H1 (cell line): ENCODE measurements at regions not wholly inside any gene's neighbourhood (a gene's known extent, or its start where the extent isn't known, plus 50 kb on each side); places are given as distances from the start of the nearest gene placed in this dataset.

Experiments
- CTCF ChIA-PET: fragments of 300-600 bp; sonication (Branson Sonifier 250); formaldehyde crosslinking; loops from one replicate; lab custom pipeline; 2021; ENCODE audit not compliant: partially characterized antibody; lab: Charles Lee
- POLR2A ChIA-PET: fragments of 300-600 bp; sonication (Branson Sonifier 250); formaldehyde crosslinking; loops from one replicate; lab custom pipeline; 2021; ENCODE audit warnings: inconsistent platforms; ENCODE audit not compliant: partially characterized antibody; lab: Charles Lee
- DNase-seq, 2 experiments: peaks; one replicate each; pipeline versions ENCODE4 v3.0.0 to v3.0.0-alpha.2; 2010 to 2022; ENCODE audit warnings: low spot score in 2 of 2, low read depth in 1 of 2, mixed read lengths in 1 of 2
- FAIRE-seq: peaks from 2 replicates; lab custom pipeline; 2011; peaks lifted over from hg19 to GRCh38; lab: Jason Lieb, UNC
- H2AFZ ChIP-seq: 2 replicates; pipeline ENCODE4 v1.8.1; 2012; ENCODE audit warnings: low read length, inconsistent platforms
- H2AK5ac ChIP-seq: 2 replicates; pipeline ENCODE4 v1.6.1; 2013; ENCODE audit warnings: low read depth, low read length
- H2BK120ac ChIP-seq: replicated peaks from 2 replicates; pipeline ENCODE3; 2013; ENCODE audit warnings: low read depth, low read length, inconsistent platforms
- H2BK12ac ChIP-seq: 2 replicates; pipeline ENCODE4 v1.6.1; 2013; ENCODE audit warnings: low read depth, low read length
- H2BK15ac ChIP-seq: 2 replicates; pipeline ENCODE4 v1.6.1; 2013; ENCODE audit warnings: low read length
- H2BK20ac ChIP-seq: 2 replicates; pipeline ENCODE4 v1.6.1; 2013; ENCODE audit warnings: low read length
- H2BK5ac ChIP-seq: 2 replicates; pipeline ENCODE4 v1.6.1; 2013; ENCODE audit warnings: low read depth, low read length
- H3K14ac ChIP-seq: 2 replicates; pipeline ENCODE4 v1.6.1; 2013; ENCODE audit warnings: inconsistent platforms; ENCODE audit not compliant: insufficient read length
- H3K18ac ChIP-seq: 2 replicates; pipeline ENCODE4 v1.6.1; 2013; ENCODE audit warnings: low read length; ENCODE audit errors: extremely low read depth
- H3K23ac ChIP-seq: 2 replicates; pipeline ENCODE4 v1.6.1; 2013; ENCODE audit warnings: inconsistent platforms; ENCODE audit not compliant: insufficient read length
- H3K23me2 ChIP-seq: 2 replicates; pipeline ENCODE4 v1.6.1; 2013; ENCODE audit warnings: low read depth, low read length
- H3K27ac ChIP-seq: 2 replicates; pipeline ENCODE4 v1.6.1; 2011; ENCODE audit warnings: low read depth, low read length, inconsistent platforms
- H3K27me3 ChIP-seq, 4 experiments: replicated peaks in 1 of 4; 1 replicate in 1 of 4; 2 replicates in 3 of 4; pipeline versions ENCODE4 v1.6.1 to v1.8.1; 2011 to 2013; ENCODE audit warnings: low read length in 3 of 4, mild to moderate bottlenecking in 3 of 4, inconsistent platforms in 2 of 4, mixed read lengths in 2 of 4, moderate library complexity in 1 of 4; ENCODE audit not compliant: control insufficient read depth in 3 of 4, insufficient read depth in 3 of 4; ENCODE audit errors: extremely low read depth in 1 of 4
- H3K36me3 ChIP-seq, 4 experiments: 2 replicates each; pipeline versions ENCODE4 v1.6.1 to v1.8.1; 2011 to 2013; ENCODE audit warnings: mild to moderate bottlenecking in 4 of 4, low read length in 3 of 4, moderate library complexity in 2 of 4, control low read depth in 1 of 4, inconsistent platforms in 1 of 4; ENCODE audit not compliant: insufficient read depth in 4 of 4, control insufficient read depth in 2 of 4
- H3K4ac ChIP-seq: replicated peaks from 2 replicates; pipeline ENCODE3; 2013; ENCODE audit warnings: low read length, low read depth, mixed read lengths, inconsistent platforms; ENCODE audit not compliant: insufficient read length
- H3K4me1 ChIP-seq, 4 experiments: replicated peaks in 1 of 4; 1 replicate in 1 of 4; 2 replicates in 3 of 4; pipeline versions ENCODE4 v1.6.1 to v1.8.1; 2011 to 2013; ENCODE audit warnings: low read length in 3 of 4, inconsistent platforms in 2 of 4, mixed read lengths in 1 of 4; ENCODE audit not compliant: insufficient read depth in 4 of 4, control insufficient read depth in 3 of 4
- H3K4me2 ChIP-seq, 2 experiments: 2 replicates each; pipeline versions ENCODE4 v1.6.1 to v1.8.1; 2011 to 2013; ENCODE audit warnings: low read depth in 2 of 2, low read length in 2 of 2, control low read depth in 1 of 2, inconsistent platforms in 1 of 2, mild to moderate bottlenecking in 1 of 2; ENCODE audit not compliant: insufficient read depth in 1 of 2
- H3K4me3 ChIP-seq, 4 experiments: fragments of 200-600, 300-600 bp in 1 of 4; sonication (generic), shearing (Covaris generic), sonication (Bioruptor Twin) in 1 of 4; 2 replicates each; pipeline versions ENCODE4 v1.5.1 to v1.8.1; 2011 to 2016; ENCODE audit warnings: low read length in 4 of 4, low read depth in 3 of 4, control low read depth in 2 of 4, inconsistent platforms in 2 of 4, mild to moderate bottlenecking in 2 of 4, mixed read lengths in 1 of 4, moderate library complexity in 1 of 4; ENCODE audit not compliant: insufficient read depth in 2 of 4; ENCODE audit errors: extremely low read depth in 1 of 4
- H3K56ac ChIP-seq: replicated peaks from 2 replicates; pipeline ENCODE3; 2013; ENCODE audit warnings: low read depth, mild to moderate bottlenecking, mixed read lengths, low read length, inconsistent platforms; ENCODE audit not compliant: insufficient read length
- H3K79me1 ChIP-seq: 2 replicates; pipeline ENCODE4 v1.6.1; 2013; ENCODE audit warnings: low read depth, low read length, control low read depth
- H3K79me2 ChIP-seq, 2 experiments: 2 replicates each; pipeline versions ENCODE4 v1.6.1 to v1.8.1; 2012 to 2013; ENCODE audit warnings: low read length in 2 of 2, mild to moderate bottlenecking in 2 of 2, inconsistent platforms in 1 of 2; ENCODE audit not compliant: insufficient read depth in 2 of 2, control insufficient read depth in 1 of 2
- H3K9ac ChIP-seq, 4 experiments: replicated peaks in 1 of 4; 1 replicate in 1 of 4; 2 replicates in 3 of 4; pipeline versions ENCODE4 v1.6.1 to v1.8.1; 2011 to 2013; ENCODE audit warnings: low read depth in 3 of 4, low read length in 3 of 4, control low read depth in 2 of 4, mild to moderate bottlenecking in 2 of 4, moderate library complexity in 2 of 4, inconsistent platforms in 1 of 4; ENCODE audit errors: extremely low read depth in 1 of 4
- H3K9me3 ChIP-seq, 2 experiments: 2 replicates each; pipeline versions ENCODE4 v1.6.1 to v1.8.1; 2012 to 2013; ENCODE audit warnings: mild to moderate bottlenecking in 2 of 2, moderate library complexity in 2 of 2, control low read depth in 1 of 2, inconsistent platforms in 1 of 2, low read depth in 1 of 2, low read length in 1 of 2, mixed read lengths in 1 of 2; ENCODE audit not compliant: insufficient read depth in 2 of 2
- H4K20me1 ChIP-seq, 2 experiments: replicated peaks in 1 of 2; 2 replicates each; pipeline versions ENCODE3 to v1.8.1; 2011 to 2013; ENCODE audit warnings: inconsistent platforms in 2 of 2, low read length in 2 of 2, mild to moderate bottlenecking in 1 of 2; ENCODE audit not compliant: insufficient read depth in 2 of 2, control insufficient read depth in 1 of 2
- H4K5ac ChIP-seq: 2 replicates; pipeline ENCODE4 v1.6.1; 2013; ENCODE audit warnings: low read length, low read depth, mixed read lengths, inconsistent platforms; ENCODE audit not compliant: insufficient read length
- H4K8ac ChIP-seq: 2 replicates; pipeline ENCODE4 v1.8.0; 2013; ENCODE audit warnings: mild to moderate bottlenecking, moderate library complexity, low read length, inconsistent platforms; ENCODE audit not compliant: insufficient read depth; ENCODE audit errors: extremely low read depth
- H4K91ac ChIP-seq: replicated peaks from 2 replicates; pipeline ENCODE3; 2013; ENCODE audit warnings: low read length, mixed read lengths, inconsistent platforms; ENCODE audit not compliant: insufficient read length
- BCL11A ChIP-seq, 2 experiments: IDR thresholded peaks; one replicate each; pipeline ENCODE4 v1.6.1; 2011; ENCODE audit warnings: low read depth in 2 of 2, low read length in 2 of 2, mild to moderate bottlenecking in 2 of 2
- CTCF ChIP-seq, 3 experiments: IDR thresholded peaks; 1 replicate in 2 of 3; 2 replicates in 1 of 3; pipeline versions ENCODE4 v1.5.1 to v1.6.1; 2011; ENCODE audit warnings: low read length in 3 of 3, mild to moderate bottlenecking in 3 of 3, inconsistent platforms in 2 of 3, low read depth in 1 of 3, moderate library complexity in 1 of 3; ENCODE audit not compliant: insufficient read depth in 1 of 3; ENCODE audit errors: control extremely low read depth in 1 of 3
- EGR1 ChIP-seq: IDR thresholded peaks from 2 replicates; pipeline ENCODE4 v1.6.1; 2011; ENCODE audit warnings: low read depth, low read length, borderline replicate concordance
- EP300 ChIP-seq, 2 experiments: IDR thresholded peaks; 1 replicate in 1 of 2; 2 replicates in 1 of 2; pipeline ENCODE4 v1.6.1; 2011 to 2012; ENCODE audit warnings: low read depth in 2 of 2, low read length in 2 of 2, mild to moderate bottlenecking in 2 of 2, borderline replicate concordance in 1 of 2, inconsistent platforms in 1 of 2, moderate library complexity in 1 of 2
- JUND ChIP-seq: IDR thresholded peaks from 2 replicates; pipeline ENCODE4 v1.6.1; 2011; ENCODE audit warnings: mild to moderate bottlenecking, improper control_type of control experiment, low read length
- POU5F1 ChIP-seq: IDR thresholded peaks from 2 replicates; pipeline ENCODE4 v1.6.1; 2011; ENCODE audit warnings: low read depth, mild to moderate bottlenecking, low read length, moderate library complexity
- RAD21 ChIP-seq, 2 experiments: IDR thresholded peaks in 1 of 2; conservative IDR thresholded peaks in 1 of 2; 2 replicates each; pipeline ENCODE4 v1.6.1; 2011; ENCODE audit warnings: low read depth in 2 of 2, low read length in 2 of 2, improper control_type of control experiment in 1 of 2, inconsistent platforms in 1 of 2, mild to moderate bottlenecking in 1 of 2, moderate library complexity in 1 of 2
- SP1 ChIP-seq: IDR thresholded peaks from 2 replicates; pipeline ENCODE4 v1.6.1; 2011; ENCODE audit warnings: low read depth, low read length
- YY1 ChIP-seq: IDR thresholded peaks from 2 replicates; pipeline ENCODE4 v1.6.1; 2011; ENCODE audit warnings: low read depth, mild to moderate bottlenecking, low read length
- WGBS, 2 experiments: shearing (Covaris generic) in 1 of 2; methylation state at CpG; one replicate each; pipeline versions ENCODE4 v1.1.6 to v1.1.7; 2013 to 2015; ENCODE audit warnings: low lambda C conversion rate in 2 of 2, mixed read lengths in 2 of 2, inconsistent platforms in 1 of 2, low coverage in 1 of 2, missing lambda C conversion rate in 1 of 2; ENCODE audit not compliant: insufficient replicate concordance in 2 of 2, insufficient coverage in 1 of 2, insufficient read length in 1 of 2; ENCODE audit errors: extremely low coverage in 1 of 2, missing lambda C conversion rate in 1 of 2; 5-methylcytosine and 5-hydroxymethylcytosine counted together

DNA sequence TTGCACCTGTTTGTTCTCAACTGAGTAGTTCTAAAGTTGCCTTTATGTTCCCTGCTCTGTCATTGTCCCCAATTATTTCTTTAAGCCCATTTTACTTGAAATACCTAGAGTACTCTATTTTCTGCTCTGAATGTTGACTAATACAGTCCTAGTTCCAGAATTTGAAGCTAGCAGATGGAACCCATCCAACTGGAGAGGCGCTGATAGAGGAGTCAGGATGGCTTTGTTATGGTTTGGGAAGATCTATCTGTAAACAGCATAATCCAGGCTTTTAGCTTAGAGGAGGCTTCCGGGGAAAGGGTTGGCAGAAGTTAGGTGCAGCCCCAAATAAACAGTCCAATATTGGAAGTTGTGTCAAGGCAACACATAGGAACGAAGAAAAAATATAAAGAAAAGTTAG is 927.7 kb downstream of the TFAP2A start:
- H4K5ac ChIP-seq = no peak overlapping the region
- no peak overlapping the region for H2AFZ ChIP-seq
- no peak overlapping the region for H3K14ac ChIP-seq
- H3K27me3 ChIP-seq = no peaks in the 10 kb centered on the region
- H3K4me1 ChIP-seq = peaks cover 0 to 2% (median 0%) of the 10 kb centered on the region in 4 experiments; a peak in 1 of 7 replicates
- H2BK12ac ChIP-seq = no peak overlapping the region
- H3K23ac ChIP-seq = no peak overlapping the region
- H3K4me2 ChIP-seq = no peak overlapping the region
- no peak overlapping the region for H2BK20ac ChIP-seq
- no peaks in the 10 kb centered on the region for H3K79me1 ChIP-seq
- no peaks in the 10 kb centered on the region for H3K9me3 ChIP-seq
- no peaks in the 10 kb centered on the region; the same call in 1 of the 2 replicates for H3K23me2 ChIP-seq
- H3K4ac ChIP-seq = no peak overlapping the region
- no peak overlapping the region for H2AK5ac ChIP-seq
- no peak for FAIRE-seq
- no peak overlapping the region for H3K4me3 ChIP-seq
- no peaks in the 10 kb centered on the region for H3K36me3 ChIP-seq
- no peak overlapping the region for H2BK15ac ChIP-seq
- H3K9ac ChIP-seq = no peak overlapping the region
- 94% methylated on average over 3 of the region's 3 CpGs; no CpG with 5 or more reads in 1 of the 2 experiments for WGBS, 2 experiments
- no peak overlapping the region for H2BK120ac ChIP-seq
- H3K18ac ChIP-seq = no peak overlapping the region
- ChIA-PET POLR2A (no interaction called here), CTCF (no interaction called here)
- no peak overlapping the region for H4K91ac ChIP-seq
- no peak for DNase-seq
- H3K56ac ChIP-seq = no peak overlapping the region
- no peak overlapping the region for H4K8ac ChIP-seq
- no peaks in the 10 kb centered on the region for H3K79me2 ChIP-seq
- H4K20me1 ChIP-seq = no peaks in the 10 kb centered on the region
- no peak overlapping the region for H3K27ac ChIP-seq
- H2BK5ac ChIP-seq = no peak overlapping the region
- TF ChIP-seq EP300 (IDR thresholded peaks at IDR 0.05; ENCODE audit: borderline replicate concordance in 1 of 2, low read depth in 2 of 2, low read length in 2 of 2) (no peak), RAD21 (IDR thresholded peaks at IDR 0.05 in 1 of 2, conservative IDR thresholded peaks at IDR 0.05 in 1 of 2; ENCODE audit: low read depth in 2 of 2, low read length in 2 of 2) (no peak), CTCF (IDR thresholded peaks at IDR 0.05; ENCODE audit: control extremely low read depth in 1 of 3, insufficient read depth in 1 of 3, low read depth in 1 of 3, low read length in 3 of 3) (no peak), YY1 (no peak), SP1 (no peak), EGR1 (no peak), POU5F1 (no peak), BCL11A (IDR thresholded peaks at IDR 0.05; ENCODE audit: low read depth in 2 of 2, low read length in 2 of 2) (no peak), JUND (no peak)
